Keratinocyte (primary cell): ENCODE measurements at regions not wholly inside any gene's neighbourhood (a gene's known extent, or its start where the extent isn't known, plus 50 kb on each side); places are given as distances from the start of the nearest gene placed in this dataset.

Experiments used
- CTCF ChIP-seq, 3 experiments: IDR thresholded peaks in 1 of 3; conservative IDR thresholded peaks in 1 of 3; optimal IDR thresholded peaks in 1 of 3; 2 replicates in 2 of 3; 3 replicates in 1 of 3; pipeline versions ENCODE3 to v1.5.1; 2011; ENCODE audit warnings: low read length in 3 of 3, mild to moderate bottlenecking in 3 of 3, moderate library complexity in 2 of 3, control low read depth in 1 of 3, inconsistent platforms in 1 of 3; ENCODE audit not compliant: insufficient read depth in 2 of 3; ENCODE audit errors: extremely low read depth in 1 of 3
- EZH2 ChIP-seq: IDR thresholded peaks from one replicate; pipeline ENCODE4 v1.6.1; 2012; ENCODE audit warnings: inconsistent platforms, mild to moderate bottlenecking, low read length, moderate library complexity

- TF ChIP-seq EZH2 (no peak), CTCF (optimal IDR thresholded peaks at IDR 0.05 in 1 of 3, IDR thresholded peaks at IDR 0.05 in 1 of 3, conservative IDR thresholded peaks at IDR 0.05 in 1 of 3; ENCODE audit: extremely low read depth in 1 of 3, insufficient read depth in 2 of 3, low read length in 3 of 3) (no peak)
Observed at GRCh38 chr10:78393094-78393493, 359.4 kb downstream of the RPS24 start.
